ENCODE measurements at regions not wholly inside any gene's neighbourhood (a gene's known extent, or its start where the extent isn't known, plus 50 kb on each side); places are given as distances from the start of the nearest gene placed in this dataset.

DNA sequence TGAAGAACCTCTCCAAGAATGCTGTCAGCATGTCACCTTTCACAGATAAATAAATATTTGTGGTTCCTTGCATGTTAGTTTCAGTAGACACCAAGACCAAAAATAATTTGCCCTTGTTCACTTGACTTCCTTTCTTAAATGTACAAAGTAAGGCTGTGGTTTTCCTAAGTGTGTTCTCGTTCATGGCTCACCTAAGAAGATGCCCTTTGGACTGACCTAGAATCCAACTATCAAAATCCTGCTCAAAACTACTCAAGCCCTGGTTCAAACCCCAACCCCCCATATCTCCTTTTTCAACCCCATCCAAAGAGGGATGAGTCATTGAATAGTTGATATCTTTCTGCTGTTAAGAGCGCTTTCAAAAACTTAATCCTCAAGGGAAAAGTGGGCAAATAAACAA lies 247.8 kb upstream of the ZNF507 start:
- H3K4me3 ChIP-seq (ENCODE audit: extremely low read depth in 1 of 4, insufficient read depth in 2 of 4, low read depth in 3 of 4, low read length in 4 of 4) = no peak overlapping the region
- H2AK5ac ChIP-seq (ENCODE audit: low read depth, low read length) = no peak overlapping the region
- POLR2A ChIA-PET (ENCODE audit: partially characterized antibody) = no interaction called here
- no peaks in the 10 kb centered on the region for H3K27me3 ChIP-seq (replicated peaks in 1 of 4; ENCODE audit: control insufficient read depth in 3 of 4, extremely low read depth in 1 of 4, insufficient read depth in 3 of 4, low read length in 3 of 4)
- no peak for DNase-seq (ENCODE audit: low read depth in 1 of 2, low spot score in 2 of 2)
- H4K5ac ChIP-seq (ENCODE audit: insufficient read length, low read depth, low read length) = no peak overlapping the region
- H3K79me2 ChIP-seq (ENCODE audit: control insufficient read depth in 1 of 2, insufficient read depth in 2 of 2, low read length in 2 of 2) = no peaks in the 10 kb centered on the region
- CTCF ChIA-PET (ENCODE audit: partially characterized antibody) = no interaction called here
- no peak overlapping the region for H3K27ac ChIP-seq (ENCODE audit: low read depth, low read length)
- peaks cover 0 to 4% (median 0%) of the 10 kb centered on the region in 4 experiments; a peak in 1 of 8 replicates for H3K36me3 ChIP-seq (ENCODE audit: control insufficient read depth in 2 of 4, insufficient read depth in 4 of 4, low read length in 3 of 4)
- no peak overlapping the region for H3K9ac ChIP-seq (replicated peaks in 1 of 4; ENCODE audit: extremely low read depth in 1 of 4, low read depth in 3 of 4, low read length in 3 of 4)
- no peak overlapping the region for H2BK12ac ChIP-seq (ENCODE audit: low read depth, low read length)
- H3K18ac ChIP-seq (ENCODE audit: extremely low read depth, low read length) = no peak overlapping the region
- H3K23me2 ChIP-seq (ENCODE audit: low read depth, low read length) = no peaks in the 10 kb centered on the region; the same call in 1 of the 2 replicates
- WGBS, 2 experiments (ENCODE audit: extremely low coverage in 1 of 2, insufficient coverage in 1 of 2, insufficient read length in 1 of 2, insufficient replicate concordance in 2 of 2, low coverage in 1 of 2, low lambda C conversion rate in 2 of 2, missing lambda C conversion rate in 1 of 2) = 60% methylated on average over 2 of the region's 2 CpGs; no CpG with 5 or more reads in 1 of the 2 experiments
- H3K4me2 ChIP-seq (ENCODE audit: insufficient read depth in 1 of 2, low read depth in 2 of 2, low read length in 2 of 2) = no peak overlapping the region
- H3K14ac ChIP-seq (ENCODE audit: insufficient read length) = no peak overlapping the region
- no peak overlapping the region for H2BK120ac ChIP-seq (replicated peaks; ENCODE audit: low read depth, low read length)
- H4K8ac ChIP-seq (ENCODE audit: extremely low read depth, insufficient read depth, low read length) = no peak overlapping the region
- H2BK5ac ChIP-seq (ENCODE audit: low read depth, low read length) = no peak overlapping the region
- peaks cover 11 to 15% of the 10 kb centered on the region in 2 experiments for H3K9me3 ChIP-seq (ENCODE audit: insufficient read depth in 2 of 2, low read depth in 1 of 2, low read length in 1 of 2)
- no peak overlapping the region for H2BK15ac ChIP-seq (ENCODE audit: low read length)
- no peaks in the 10 kb centered on the region for H4K20me1 ChIP-seq (replicated peaks in 1 of 2; ENCODE audit: control insufficient read depth in 1 of 2, insufficient read depth in 2 of 2, low read length in 2 of 2)
- no peak overlapping the region for H3K23ac ChIP-seq (ENCODE audit: insufficient read length)
- peaks cover 0 to 6% (median 2%) of the 10 kb centered on the region in 4 experiments; a peak in 2 of 7 replicates for H3K4me1 ChIP-seq (replicated peaks in 1 of 4; ENCODE audit: control insufficient read depth in 3 of 4, insufficient read depth in 4 of 4, low read length in 3 of 4)
- TF ChIP-seq GABPA (IDR thresholded peaks at IDR 0.05; ENCODE audit: borderline replicate concordance, insufficient read depth, low read length) (no peak), SP4 (IDR thresholded peaks at IDR 0.05; ENCODE audit: low read length) (no peak), KDM4A (IDR thresholded peaks at IDR 0.05; ENCODE audit: low read depth, low read length, severe bottlenecking) (no peak), JUND (IDR thresholded peaks at IDR 0.05; ENCODE audit: low read length) (no peak), SRF (IDR thresholded peaks at IDR 0.05; ENCODE audit: low read depth, low read length) (no peak), CTBP2 (IDR thresholded peaks at IDR 0.05; ENCODE audit: borderline replicate concordance, insufficient read depth, insufficient read length, low read length) (no peak), YY1 (IDR thresholded peaks at IDR 0.05; ENCODE audit: low read depth, low read length) (no peak), ASH2L (IDR thresholded peaks at IDR 0.05; ENCODE audit: low read length) (no peak), EP300 (IDR thresholded peaks at IDR 0.05; ENCODE audit: borderline replicate concordance in 1 of 2, low read depth in 2 of 2, low read length in 2 of 2) (no peak), KDM5A (IDR thresholded peaks at IDR 0.05; ENCODE audit: low read length) (no peak), TBP (IDR thresholded peaks at IDR 0.05; ENCODE audit: low read depth, low read length) (no peak), RAD21 (IDR thresholded peaks at IDR 0.05 in 1 of 2, conservative IDR thresholded peaks at IDR 0.05 in 1 of 2; ENCODE audit: low read depth in 2 of 2, low read length in 2 of 2) (no peak), EZH2 (IDR thresholded peaks at IDR 0.05; ENCODE audit: low read depth, low read length, severe bottlenecking) (no peak)
- TF ChIP-seq, protein P1, sequence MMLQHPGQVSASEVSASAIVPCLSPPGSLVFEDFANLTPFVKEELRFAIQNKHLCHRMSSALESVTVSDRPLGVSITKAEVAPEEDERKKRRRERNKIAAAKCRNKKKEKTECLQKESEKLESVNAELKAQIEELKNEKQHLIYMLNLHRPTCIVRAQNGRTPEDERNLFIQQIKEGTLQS (IDR thresholded peaks at IDR 0.05; ENCODE audit: insufficient read depth, low read depth, low read length) = no peak
- H2AFZ ChIP-seq (ENCODE audit: low read length) = no peak overlapping the region
- no peak for FAIRE-seq
- no peak overlapping the region for H3K4ac ChIP-seq (replicated peaks; ENCODE audit: insufficient read length, low read depth, low read length)
- H3K79me1 ChIP-seq (ENCODE audit: low read depth, low read length) = no peaks in the 10 kb centered on the region
- no peak overlapping the region for H2BK20ac ChIP-seq (ENCODE audit: low read length)
- H4K91ac ChIP-seq (replicated peaks; ENCODE audit: insufficient read length, low read length) = no peak overlapping the region
- no peak overlapping the region for H3K56ac ChIP-seq (replicated peaks; ENCODE audit: insufficient read length, low read depth, low read length)
